H9 (cell line): ENCODE measurements at regions not wholly inside any gene's neighbourhood (a gene's known extent, or its start where the extent isn't known, plus 50 kb on each side); places are given as distances from the start of the nearest gene placed in this dataset.

Experiments used
- DNase-seq: peaks from one replicate; pipeline ENCODE4 v3.0.0-alpha.2; 2017
- H2AFZ ChIP-seq: one replicate; pipeline ENCODE4 v1.6.1; 2013; ENCODE audit warnings: mild to moderate bottlenecking, low read length, control low read depth, moderate library complexity
- H2AK5ac ChIP-seq: 2 replicates; pipeline ENCODE4 v1.6.1; 2013; ENCODE audit warnings: low read length, control low read depth, mixed read lengths; ENCODE audit not compliant: insufficient read length
- H2BK120ac ChIP-seq: one replicate; pipeline ENCODE4 v1.6.1; 2013; ENCODE audit warnings: low read depth, mild to moderate bottlenecking, low read length, control low read depth, inconsistent platforms; ENCODE audit not compliant: poor library complexity, severe bottlenecking
- H2BK12ac ChIP-seq: 2 replicates; pipeline ENCODE4 v1.6.1; 2013; ENCODE audit warnings: low read length, control low read depth, mixed read lengths, low read depth; ENCODE audit not compliant: insufficient read length
- H2BK15ac ChIP-seq: 2 replicates; pipeline ENCODE4 v1.6.1; 2013; ENCODE audit warnings: low read depth, low read length, control low read depth
- H2BK20ac ChIP-seq: one replicate; pipeline ENCODE4 v1.6.1; 2013; ENCODE audit warnings: low read depth, mild to moderate bottlenecking, low read length, control low read depth, inconsistent platforms; ENCODE audit not compliant: poor library complexity, severe bottlenecking
- H2BK5ac ChIP-seq: 2 replicates; pipeline ENCODE4 v1.6.1; 2013; ENCODE audit warnings: low read length, control low read depth, mixed read lengths; ENCODE audit not compliant: insufficient read length
- H3K14ac ChIP-seq: 2 replicates; pipeline ENCODE4 v1.6.1; 2013; ENCODE audit warnings: low read length, control low read depth; ENCODE audit not compliant: insufficient read depth
- H3K18ac ChIP-seq: 2 replicates; pipeline ENCODE4 v1.6.1; 2013; ENCODE audit warnings: low read depth, mild to moderate bottlenecking, mixed read lengths, low read length, control low read depth; ENCODE audit not compliant: insufficient read length
- H3K23ac ChIP-seq: 2 replicates; pipeline ENCODE4 v1.6.1; 2013; ENCODE audit warnings: low read length, control low read depth, mixed read lengths, low read depth; ENCODE audit not compliant: insufficient read length
- H3K23me2 ChIP-seq: 2 replicates; pipeline ENCODE4 v1.6.1; 2013; ENCODE audit warnings: low read depth, mild to moderate bottlenecking, mixed read lengths, low read length, control low read depth; ENCODE audit not compliant: insufficient read length, poor library complexity, severe bottlenecking
- H3K27ac ChIP-seq: 2 replicates; pipeline ENCODE4 v1.5.1; 2013; ENCODE audit warnings: low read length, control low read depth, mixed read lengths, low read depth; ENCODE audit not compliant: insufficient read length
- H3K27me3 ChIP-seq: 2 replicates; pipeline ENCODE4 v1.6.1; 2013; ENCODE audit warnings: low read length, control low read depth, inconsistent platforms; ENCODE audit not compliant: insufficient read depth
- H3K4ac ChIP-seq: 2 replicates; pipeline ENCODE4 v1.6.1; 2013; ENCODE audit warnings: low read depth, mild to moderate bottlenecking, control low read depth, inconsistent platforms, low read length, moderate library complexity
- H3K4me1 ChIP-seq: 2 replicates; pipeline ENCODE4 v1.6.1; 2013; ENCODE audit warnings: low read length, control low read depth, inconsistent platforms; ENCODE audit not compliant: insufficient read depth
- H3K4me2 ChIP-seq: 2 replicates; pipeline ENCODE4 v1.6.1; 2013; ENCODE audit warnings: low read length, control low read depth, mixed read lengths; ENCODE audit not compliant: insufficient read length, insufficient read depth
- H3K56ac ChIP-seq: 2 replicates; pipeline ENCODE4 v1.6.1; 2013; ENCODE audit warnings: low read depth, mild to moderate bottlenecking, mixed read lengths, low read length, control low read depth; ENCODE audit not compliant: insufficient read length
- H3K79me1 ChIP-seq: 2 replicates; pipeline ENCODE4 v1.6.1; 2013; ENCODE audit warnings: low read depth, mild to moderate bottlenecking, moderate library complexity, low read length, control low read depth, inconsistent platforms; ENCODE audit not compliant: insufficient read depth, poor library complexity, severe bottlenecking
- H3K79me2 ChIP-seq: 2 replicates; pipeline ENCODE4 v1.6.1; 2013; ENCODE audit warnings: low read length, control low read depth, inconsistent platforms; ENCODE audit not compliant: insufficient read depth
- H3K9ac ChIP-seq: 2 replicates; pipeline ENCODE4 v1.6.1; 2013; ENCODE audit warnings: low read length, control low read depth, mixed read lengths; ENCODE audit not compliant: insufficient read length; ENCODE audit errors: extremely low read depth
- H3K9me3 ChIP-seq: one replicate; pipeline ENCODE4 v1.6.1; 2013; ENCODE audit warnings: low read depth, low read length, inconsistent platforms; ENCODE audit not compliant: control insufficient read depth
- H3T11ph ChIP-seq: one replicate; pipeline ENCODE4 v1.6.1; 2013; ENCODE audit warnings: mild to moderate bottlenecking, low read length, control low read depth, inconsistent platforms
- H4K20me1 ChIP-seq: one replicate; pipeline ENCODE4 v1.6.1; 2013; ENCODE audit not compliant: control insufficient read depth, insufficient read length, insufficient read depth
- H4K5ac ChIP-seq: 2 replicates; pipeline ENCODE4 v1.6.1; 2013; ENCODE audit warnings: low read depth, mild to moderate bottlenecking, mixed read lengths, low read length, control low read depth; ENCODE audit not compliant: insufficient read length
- H4K8ac ChIP-seq: replicated peaks from 2 replicates; pipeline ENCODE4 v1.6.1; 2013; ENCODE audit warnings: low read length, control low read depth, mixed read lengths, low read depth; ENCODE audit not compliant: insufficient read length
- H4K91ac ChIP-seq: 2 replicates; pipeline ENCODE4 v1.6.1; 2013; ENCODE audit warnings: low read depth, mild to moderate bottlenecking, moderate library complexity, mixed read lengths, low read length, control low read depth; ENCODE audit not compliant: insufficient read length
- H3K27ac Mint-ChIP-seq, 3 experiments: 2 replicates in 2 of 3; 3 replicates in 1 of 3; pipeline ENCODE4 v1.8.0; 2020 to 2021; ENCODE audit warnings: mixed read lengths in 3 of 3, mild to moderate bottlenecking in 1 of 3, moderate library complexity in 1 of 3
- H3K27me3 Mint-ChIP-seq: 2 replicates; pipeline ENCODE4 v1.8.0; 2021; ENCODE audit warnings: low read depth, mild to moderate bottlenecking, moderate library complexity, mixed read lengths
- H3K36me3 Mint-ChIP-seq, 3 experiments: 2 replicates in 2 of 3; 3 replicates in 1 of 3; pipeline ENCODE4 v1.8.0; 2020 to 2021; ENCODE audit warnings: low read depth in 3 of 3, mixed read lengths in 3 of 3; ENCODE audit not compliant: insufficient read depth in 1 of 3
- H3K4me1 Mint-ChIP-seq, 2 experiments: 2 replicates each; pipeline ENCODE4 v1.8.0; 2020; ENCODE audit warnings: mixed read lengths in 2 of 2
- H3K4me3 Mint-ChIP-seq, 2 experiments: 2 replicates in 1 of 2; 3 replicates in 1 of 2; pipeline ENCODE4 v1.8.0; 2020 to 2021; ENCODE audit warnings: mild to moderate bottlenecking in 2 of 2, mixed read lengths in 2 of 2, moderate library complexity in 1 of 2
- H3K9me3 Mint-ChIP-seq, 2 experiments: 2 replicates in 1 of 2; 3 replicates in 1 of 2; pipeline ENCODE4 v1.8.0; 2020; ENCODE audit warnings: mild to moderate bottlenecking in 2 of 2, mixed read lengths in 2 of 2, moderate library complexity in 1 of 2
- CTCF ChIP-seq: fragments of 200-600 bp; sonication (generic); conservative IDR thresholded peaks from 3 replicates; pipeline ENCODE4 v1.8.0; 2021; ENCODE audit warnings: antibody characterized with exemption, mild to moderate bottlenecking
- WGBS: extraction: QIAGEN DNeasy Blood & Tissue Kit; methylation state at CpG from one replicate; pipeline ENCODE4 v1.1.7; 2013; ENCODE audit warnings: missing lambda C conversion rate, low lambda C conversion rate, mixed read lengths; ENCODE audit not compliant: insufficient read length; ENCODE audit errors: extremely low coverage; 5-methylcytosine and 5-hydroxymethylcytosine counted together

- no peaks in the 10 kb centered on the region; a peak in 1 of 5 replicates for H3K9me3 Mint-ChIP-seq
- H3K4me1 ChIP-seq: no peaks in the 10 kb centered on the region
- no peak overlapping the region for H2BK20ac ChIP-seq
- DNase-seq: no peak
- H3K36me3 Mint-ChIP-seq: peaks cover 0 to 2% (median 0%) of the 10 kb centered on the region in 3 experiments; a peak in 1 of 7 replicates
- no peak overlapping the region for H3K9ac ChIP-seq
- H3K56ac ChIP-seq: no peak overlapping the region
- H3T11ph ChIP-seq: no peak overlapping the region
- H4K5ac ChIP-seq: no peak overlapping the region
- H3K79me2 ChIP-seq: no peaks in the 10 kb centered on the region
- H3K23ac ChIP-seq: no peak overlapping the region
- no peaks in the 10 kb centered on the region for H4K20me1 ChIP-seq
- no peaks in the 10 kb centered on the region for H3K23me2 ChIP-seq
- no peak overlapping the region for H4K91ac ChIP-seq
- H3K18ac ChIP-seq: no peak overlapping the region
- H3K27me3 ChIP-seq: no peaks in the 10 kb centered on the region
- no peak overlapping the region for H3K27ac ChIP-seq
- peaks cover 3 to 7% of the 10 kb centered on the region in 2 experiments; a peak in 3 of 4 replicates for H3K4me1 Mint-ChIP-seq
- no peak overlapping the region for H2BK12ac ChIP-seq
- no peak overlapping the region for H2AK5ac ChIP-seq
- no peak overlapping the region for H3K4me3 Mint-ChIP-seq
- H2AFZ ChIP-seq: no peak overlapping the region
- WGBS: no CpG with 5 or more reads among the region's 2 CpGs
- H3K4me2 ChIP-seq: no peak overlapping the region
- no peaks in the 10 kb centered on the region for H3K27me3 Mint-ChIP-seq
- H3K4ac ChIP-seq: no peak overlapping the region
- no peaks in the 10 kb centered on the region for H3K9me3 ChIP-seq
- no peak overlapping the region for H3K14ac ChIP-seq
- H4K8ac ChIP-seq: no peak overlapping the region
- H2BK120ac ChIP-seq: no peak overlapping the region
- no peak overlapping the region for H2BK15ac ChIP-seq
- no peak overlapping the region for H2BK5ac ChIP-seq
- H3K27ac Mint-ChIP-seq: no peak overlapping the region; a peak in 1 of 7 replicates
- H3K79me1 ChIP-seq: no peaks in the 10 kb centered on the region
- no peak for TF ChIP-seq CTCF
Measured at GRCh38 chr13:83634601-83635000, 247.7 kb downstream of the SLITRK1 start.
